ENCODE measurements at regions not wholly inside any gene's neighbourhood (a gene's known extent, or its start where the extent isn't known, plus 50 kb on each side); places are given as distances from the start of the nearest gene placed in this dataset.
A peak's percentile ranks its signal among the peaks of the same experiment; 100 is the strongest.

DNA sequence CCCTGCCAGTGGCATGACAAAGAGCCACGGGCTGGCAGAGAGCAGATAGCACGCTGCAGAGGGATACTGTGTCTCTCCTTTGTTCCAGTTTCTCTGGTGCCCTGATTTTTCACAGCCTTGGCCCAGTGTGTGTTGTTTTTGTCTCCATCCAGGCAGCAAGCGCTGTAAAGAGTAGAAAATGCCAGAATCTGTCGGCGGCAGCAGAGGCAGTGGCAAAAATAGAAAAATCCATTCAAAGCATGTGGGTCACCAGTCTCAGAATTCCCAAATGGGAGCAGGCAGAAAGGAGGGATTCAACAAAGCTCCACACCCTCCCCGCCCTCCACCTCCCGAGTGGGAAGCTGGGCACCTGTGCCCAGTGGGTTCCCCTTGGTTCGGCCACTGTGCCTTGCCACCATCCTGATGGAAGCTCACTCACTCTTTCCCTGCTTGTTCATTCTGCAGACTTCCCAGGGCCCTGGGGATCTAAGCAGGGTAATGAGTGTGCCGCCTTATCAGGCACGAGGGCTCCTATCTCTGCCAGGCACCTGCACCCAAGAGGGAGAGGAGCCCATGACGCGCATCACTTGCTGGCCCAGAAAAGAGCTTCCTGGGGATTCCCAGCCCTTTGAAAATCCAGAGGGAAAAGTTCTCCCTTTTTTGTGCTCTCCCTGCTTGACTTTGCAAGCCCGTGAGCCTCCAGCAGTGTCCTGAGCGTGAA, 416.9 kb downstream of the IRS2 start:
- no peak overlapping the region for H3K4me3 Mint-ChIP-seq (ENCODE audit: unreplicated experiment)
- FAIRE-seq: no peak
- H3K9me3 Mint-ChIP-seq (ENCODE audit: unreplicated experiment): peaks cover 12% of the 10 kb centered on the region

DNA sequence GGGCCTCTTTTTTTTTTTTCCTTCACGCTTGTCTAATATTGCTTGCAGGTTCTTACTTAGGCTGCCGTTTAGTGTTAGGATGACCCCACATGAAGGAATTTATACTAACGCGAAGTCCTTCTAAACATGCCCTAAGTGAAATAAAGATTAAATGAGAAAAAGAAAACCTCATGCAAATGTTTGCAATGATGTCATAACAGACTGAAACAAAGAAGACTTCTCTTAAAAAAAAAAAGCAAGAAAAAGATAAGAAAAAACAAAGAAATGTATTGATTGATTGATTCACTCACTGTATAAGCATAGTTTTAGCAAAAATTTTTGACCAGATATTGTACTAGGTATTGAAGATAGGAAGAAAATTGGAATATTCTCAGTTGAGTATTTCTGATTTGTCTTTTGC, 418.2 kb downstream of the IRS2 start:
- Histone ChIP-seq H4K20me1 (ENCODE audit: insufficient read depth, low read length) (no peaks in the 10 kb centered on the region), H3K27me3 (ENCODE audit: insufficient read depth, low read length) (no peaks in the 10 kb centered on the region), H3K4me3 (ENCODE audit: insufficient read depth, low read depth, low read length) (no peak overlapping the region), H3K36me3 (ENCODE audit: insufficient read depth, low read length) (no peaks in the 10 kb centered on the region), H3K9ac (ENCODE audit: low read length) (no peak overlapping the region), H2AFZ (ENCODE audit: low read depth, low read length) (no peak overlapping the region), H3K4me1 (ENCODE audit: insufficient read depth, low read length) (no peaks in the 10 kb centered on the region), H3K9me3 (ENCODE audit: insufficient read depth, low read depth, low read length) (no peaks in the 10 kb centered on the region), H3K79me2 (ENCODE audit: insufficient read depth, low read length) (no peaks in the 10 kb centered on the region), H3K27ac (ENCODE audit: low read depth, low read length) (no peak overlapping the region), H3K4me2 (ENCODE audit: low read length) (no peak overlapping the region)
- Mint-ChIP-seq H3K9me3 (ENCODE audit: unreplicated experiment) (peaks cover 15% of the 10 kb centered on the region), H3K36me3 (ENCODE audit: low read depth, unreplicated experiment) (no peaks in the 10 kb centered on the region), H3K27me3 (ENCODE audit: low read depth, unreplicated experiment) (peaks cover 9% of the 10 kb centered on the region), H3K4me1 (ENCODE audit: low read depth, unreplicated experiment) (peaks cover 5% of the 10 kb centered on the region), H3K4me3 (ENCODE audit: unreplicated experiment) (no peak overlapping the region), H3K27ac (ENCODE audit: unreplicated experiment) (no peak overlapping the region)
- DNase-seq (ENCODE audit: low read depth): no peak
- no peak for FAIRE-seq
- TF ChIP-seq, protein P1, sequence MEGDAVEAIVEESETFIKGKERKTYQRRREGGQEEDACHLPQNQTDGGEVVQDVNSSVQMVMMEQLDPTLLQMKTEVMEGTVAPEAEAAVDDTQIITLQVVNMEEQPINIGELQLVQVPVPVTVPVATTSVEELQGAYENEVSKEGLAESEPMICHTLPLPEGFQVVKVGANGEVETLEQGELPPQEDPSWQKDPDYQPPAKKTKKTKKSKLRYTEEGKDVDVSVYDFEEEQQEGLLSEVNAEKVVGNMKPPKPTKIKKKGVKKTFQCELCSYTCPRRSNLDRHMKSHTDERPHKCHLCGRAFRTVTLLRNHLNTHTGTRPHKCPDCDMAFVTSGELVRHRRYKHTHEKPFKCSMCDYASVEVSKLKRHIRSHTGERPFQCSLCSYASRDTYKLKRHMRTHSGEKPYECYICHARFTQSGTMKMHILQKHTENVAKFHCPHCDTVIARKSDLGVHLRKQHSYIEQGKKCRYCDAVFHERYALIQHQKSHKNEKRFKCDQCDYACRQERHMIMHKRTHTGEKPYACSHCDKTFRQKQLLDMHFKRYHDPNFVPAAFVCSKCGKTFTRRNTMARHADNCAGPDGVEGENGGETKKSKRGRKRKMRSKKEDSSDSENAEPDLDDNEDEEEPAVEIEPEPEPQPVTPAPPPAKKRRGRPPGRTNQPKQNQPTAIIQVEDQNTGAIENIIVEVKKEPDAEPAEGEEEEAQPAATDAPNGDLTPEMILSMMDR (IDR thresholded peaks at IDR 0.05; ENCODE audit: insufficient read depth, low read depth, low read length): no peak
- TF ChIP-seq EZH2 (IDR thresholded peaks at IDR 0.05; ENCODE audit: insufficient read depth, low read length): no peak

More for the DNA sequence above, 416.9 kb downstream of the IRS2 start:
- no peaks in the 10 kb centered on the region for H3K36me3 Mint-ChIP-seq (ENCODE audit: low read depth, unreplicated experiment)
- Histone ChIP-seq H3K79me2 (ENCODE audit: insufficient read depth, low read length) (no peaks in the 10 kb centered on the region), H3K27ac (ENCODE audit: low read depth, low read length) (no peak overlapping the region), H3K4me2 (ENCODE audit: low read length) (no peak overlapping the region), H3K9ac (ENCODE audit: low read length) (no peak overlapping the region), H4K20me1 (ENCODE audit: insufficient read depth, low read length) (no peaks in the 10 kb centered on the region), H3K36me3 (ENCODE audit: insufficient read depth, low read length) (no peaks in the 10 kb centered on the region), H2AFZ (ENCODE audit: low read depth, low read length) (no peak overlapping the region), H3K4me1 (ENCODE audit: insufficient read depth, low read length) (no peaks in the 10 kb centered on the region), H3K27me3 (ENCODE audit: insufficient read depth, low read length) (no peaks in the 10 kb centered on the region), H3K4me3 (ENCODE audit: insufficient read depth, low read depth, low read length) (no peak overlapping the region), H3K9me3 (ENCODE audit: insufficient read depth, low read depth, low read length) (no peaks in the 10 kb centered on the region)
- H3K27me3 Mint-ChIP-seq (ENCODE audit: low read depth, unreplicated experiment): peaks cover 9% of the 10 kb centered on the region
- peaks cover 6% of the 10 kb centered on the region for H3K4me1 Mint-ChIP-seq (ENCODE audit: low read depth, unreplicated experiment)
- TF ChIP-seq EZH2 (IDR thresholded peaks at IDR 0.05; ENCODE audit: insufficient read depth, low read length): no peak
- TF ChIP-seq, protein P1 (IDR thresholded peaks at IDR 0.05; ENCODE audit: insufficient read depth, low read depth, low read length): no peak
- no peak for DNase-seq (ENCODE audit: low read depth)
- H3K27ac Mint-ChIP-seq (ENCODE audit: unreplicated experiment): no peak overlapping the region

DNA sequence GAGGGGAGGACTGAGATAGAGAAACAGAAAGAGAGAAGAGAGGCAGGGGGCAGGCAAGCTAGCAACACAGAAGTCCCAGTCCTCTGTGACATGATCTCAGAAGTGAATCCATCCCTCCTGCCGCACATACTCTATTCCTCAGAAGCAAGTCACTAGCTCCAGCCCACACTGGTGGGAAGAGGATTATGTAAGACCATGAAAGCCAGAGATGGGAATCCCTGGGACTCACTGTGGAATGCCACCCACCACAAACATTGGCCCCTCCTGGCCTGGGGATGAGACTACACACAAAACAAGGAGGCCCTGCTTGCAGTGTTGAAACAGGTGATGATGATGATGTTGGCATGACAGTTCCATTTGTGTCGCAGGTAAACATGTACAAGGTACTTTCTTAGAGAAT, 419.9 kb downstream of the IRS2 start:
- no peak overlapping the region for H3K4me3 Mint-ChIP-seq (ENCODE audit: unreplicated experiment)
- no peak overlapping the region for H3K4me3 ChIP-seq (ENCODE audit: insufficient read depth, low read depth, low read length)
- H3K27ac Mint-ChIP-seq (ENCODE audit: unreplicated experiment): peak overlapping the region; percentile 1
- DNase-seq (ENCODE audit: low read depth) (no peak), FAIRE-seq (no peak)
- no peaks in the 10 kb centered on the region for H3K27me3 ChIP-seq (ENCODE audit: insufficient read depth, low read length)
- no peak overlapping the region for H2AFZ ChIP-seq (ENCODE audit: low read depth, low read length)
- H3K27ac ChIP-seq (ENCODE audit: low read depth, low read length): no peak overlapping the region
- H3K79me2 ChIP-seq (ENCODE audit: insufficient read depth, low read length): no peaks in the 10 kb centered on the region
- TF ChIP-seq, protein P1 (IDR thresholded peaks at IDR 0.05; ENCODE audit: insufficient read depth, low read depth, low read length): no peak
- TF ChIP-seq EZH2 (IDR thresholded peaks at IDR 0.05; ENCODE audit: insufficient read depth, low read length): no peak
- H3K27me3 Mint-ChIP-seq (ENCODE audit: low read depth, unreplicated experiment): peaks cover 9% of the 10 kb centered on the region
- no peak overlapping the region for H3K4me2 ChIP-seq (ENCODE audit: low read length)
- no peaks in the 10 kb centered on the region for H3K36me3 Mint-ChIP-seq (ENCODE audit: low read depth, unreplicated experiment)
- no peaks in the 10 kb centered on the region for H4K20me1 ChIP-seq (ENCODE audit: insufficient read depth, low read length)
- peaks cover 15% of the 10 kb centered on the region for H3K9me3 Mint-ChIP-seq (ENCODE audit: unreplicated experiment)
- no peaks in the 10 kb centered on the region for H3K4me1 ChIP-seq (ENCODE audit: insufficient read depth, low read length)
- H3K4me1 Mint-ChIP-seq (ENCODE audit: low read depth, unreplicated experiment): peaks cover 9% of the 10 kb centered on the region
- H3K36me3 ChIP-seq (ENCODE audit: insufficient read depth, low read length): no peaks in the 10 kb centered on the region
- H3K9me3 ChIP-seq (ENCODE audit: insufficient read depth, low read depth, low read length): no peaks in the 10 kb centered on the region
- H3K9ac ChIP-seq (ENCODE audit: low read length): no peak overlapping the region
